Endothelial cell of umbilical vein (primary cell): ENCODE measurements at regions not wholly inside any gene's neighbourhood (a gene's known extent, or its start where the extent isn't known, plus 50 kb on each side); places are given as distances from the start of the nearest gene placed in this dataset.

Source experiments
- BruUV-seq: library from RNA; stranded (reverse); fragments of 400-500 nt; replicated peaks from 2 replicates; lab custom pipeline; 2021; lab: Mats Ljungman, UMichigan
- CTCF ChIA-PET: fragments of 300-600, 350-600 bp; sonication (Branson Sonifier 250); formaldehyde crosslinking; loops from one replicate; lab custom pipeline; 2021; ENCODE audit warnings: antibody characterized with exemption, inconsistent platforms; lab: Charles Lee
- POLR2A ChIA-PET: fragments of 300-600, 350-600 bp; sonication (Branson Sonifier 250); formaldehyde crosslinking; loops from one replicate; lab custom pipeline; 2021; ENCODE audit warnings: antibody characterized with exemption, inconsistent platforms; lab: Charles Lee
- DNase-seq: peaks from one replicate; pipeline ENCODE4 v3.0.0-alpha.2; 2011; ENCODE audit warnings: low read depth, low spot score
- FAIRE-seq: peaks from 2 replicates; lab custom pipeline; 2011; peaks lifted over from hg19 to GRCh38; lab: Jason Lieb, UNC
- H2AFZ ChIP-seq: 2 replicates; pipeline ENCODE4 v1.6.0; 2012; ENCODE audit warnings: low read depth, low read length, control low read depth, inconsistent platforms
- H3K27ac ChIP-seq: 2 replicates; pipeline ENCODE4 v1.5.1; 2011; ENCODE audit warnings: low read depth, mild to moderate bottlenecking, control low read depth, low read length, moderate library complexity; ENCODE audit not compliant: insufficient read depth
- H3K27me3 ChIP-seq, 2 experiments: 2 replicates each; pipeline versions ENCODE4 v1.6.0 to v1.6.1; 2011; ENCODE audit warnings: low read length in 2 of 2, mixed read lengths in 1 of 2; ENCODE audit not compliant: control insufficient read depth in 2 of 2, insufficient read depth in 2 of 2
- H3K36me3 ChIP-seq, 2 experiments: 2 replicates in 1 of 2; 3 replicates in 1 of 2; pipeline ENCODE4 v1.5.1; 2011; ENCODE audit warnings: low read length in 2 of 2, mild to moderate bottlenecking in 1 of 2, moderate library complexity in 1 of 2; ENCODE audit not compliant: control insufficient read depth in 2 of 2, insufficient read depth in 2 of 2; ENCODE audit errors: extremely low read depth in 1 of 2
- H3K4me1 ChIP-seq: 3 replicates; pipeline ENCODE4 v1.5.1; 2011; ENCODE audit warnings: mild to moderate bottlenecking, low read length; ENCODE audit not compliant: control insufficient read depth, insufficient read depth; ENCODE audit errors: extremely low read depth
- H3K4me2 ChIP-seq: 2 replicates; pipeline ENCODE4 v1.6.1; 2011; ENCODE audit warnings: low read length, control low read depth, mixed read lengths; ENCODE audit not compliant: insufficient read depth
- H3K4me3 ChIP-seq, 3 experiments: fragments of 200-600 bp in 1 of 3; sonication (generic), shearing (Covaris generic) in 1 of 3; replicated peaks in 1 of 3; 2 replicates each; pipeline ENCODE4 v1.5.1; 2011 to 2016; ENCODE audit warnings: control low read depth in 3 of 3, low read length in 3 of 3, mild to moderate bottlenecking in 2 of 3, inconsistent platforms in 1 of 3, low read depth in 1 of 3, moderate library complexity in 1 of 3; ENCODE audit not compliant: insufficient read depth in 1 of 3
- H3K79me2 ChIP-seq: 2 replicates; pipeline ENCODE4 v1.6.0; 2012; ENCODE audit warnings: low read length, inconsistent platforms; ENCODE audit not compliant: control insufficient read depth, insufficient read depth
- H3K9ac ChIP-seq: replicated peaks from 2 replicates; pipeline ENCODE3; 2011; ENCODE audit warnings: low read length, control low read depth; ENCODE audit not compliant: insufficient read depth; ENCODE audit errors: extremely low read depth
- H3K9me1 ChIP-seq: replicated peaks from 3 replicates; pipeline ENCODE4 v1.6.0; 2011; ENCODE audit warnings: mild to moderate bottlenecking, low read length; ENCODE audit not compliant: control insufficient read depth, insufficient read depth; ENCODE audit errors: extremely low read depth
- H3K9me3 ChIP-seq: replicated peaks from 2 replicates; pipeline ENCODE4 v1.5.1; 2012; ENCODE audit warnings: low read length, inconsistent platforms; ENCODE audit not compliant: control insufficient read depth, insufficient read depth
- H4K20me1 ChIP-seq: replicated peaks from 2 replicates; pipeline ENCODE3; 2011; ENCODE audit warnings: mild to moderate bottlenecking, low read length; ENCODE audit not compliant: control insufficient read depth, insufficient read depth; ENCODE audit errors: extremely low read depth
- EZH2 ChIP-seq: IDR thresholded peaks from 2 replicates; pipeline ENCODE4 v1.6.1; 2012; ENCODE audit warnings: borderline replicate concordance, low read depth, mild to moderate bottlenecking, moderate library complexity, low read length, inconsistent platforms; ENCODE audit not compliant: severe bottlenecking
- FOS ChIP-seq: IDR thresholded peaks from 2 replicates; pipeline ENCODE4 v1.6.1; 2011; ENCODE audit warnings: mild to moderate bottlenecking, low read length, moderate library complexity, borderline replicate concordance; ENCODE audit not compliant: insufficient read depth
- JUN ChIP-seq: IDR thresholded peaks from 2 replicates; pipeline ENCODE4 v1.6.1; 2011; ENCODE audit warnings: borderline replicate concordance, low read depth; ENCODE audit not compliant: insufficient read length, insufficient read depth
- MYC ChIP-seq: IDR thresholded peaks from one replicate; pipeline ENCODE4 v1.6.1; 2011; ENCODE audit warnings: mild to moderate bottlenecking, low read depth, low read length
- POLR2AphosphoS5 ChIP-seq: IDR thresholded peaks from 2 replicates; pipeline ENCODE4 v1.6.1; 2012; ENCODE audit warnings: low read depth, mild to moderate bottlenecking, control low read depth, low read length, moderate library complexity; ENCODE audit not compliant: insufficient read depth
- dilution Hi-C: fragments of 300-500 bp; cut with MboI; formaldehyde crosslinking; loops from one replicate; pipeline ENCODE4 v1.15.0; 2019; ENCODE audit warnings: low sequenced_read_pairs; ENCODE audit not compliant: extremely low pct_ligation_motif_present
- intact Hi-C: fragments of 100-400 bp; cut with micrococcal nuclease; formaldehyde crosslinking; loops from one replicate; pipeline ENCODE4 v1.10.0; 2022
- TF ChIP-seq, protein P1 (sequence below), 2 donors: IDR thresholded peaks; 1 replicate in 1 of 2; 2 replicates in 1 of 2; pipeline ENCODE4 v1.5.1; 2011; ENCODE audit warnings: low read length in 2 of 2, mild to moderate bottlenecking in 2 of 2, moderate library complexity in 2 of 2, control low read depth in 1 of 2, inconsistent platforms in 1 of 2, low read depth in 1 of 2; ENCODE audit not compliant: insufficient read depth in 1 of 2; ENCODE audit errors: extremely low read depth in 1 of 2
- TF ChIP-seq, protein P2 (sequence below): IDR thresholded peaks from 2 replicates; pipeline ENCODE4 v1.6.1; 2011; ENCODE audit not compliant: insufficient read depth, insufficient read length

- no peak for DNase-seq
- intact Hi-C loops (no loop called here), dilution Hi-C loops (no loop called here)
- Histone ChIP-seq H3K36me3 (no peaks in the 10 kb centered on the region), H3K79me2 (no peaks in the 10 kb centered on the region), H4K20me1 (no peaks in the 10 kb centered on the region), H3K27me3 (no peaks in the 10 kb centered on the region), H3K9me1 (no peaks in the 10 kb centered on the region), H3K27ac (no peak overlapping the region), H3K9ac (no peak overlapping the region), H2AFZ (no peak overlapping the region), H3K4me2 (no peak overlapping the region), H3K4me3 (no peak overlapping the region), H3K9me3 (no peaks in the 10 kb centered on the region), H3K4me1 (no peaks in the 10 kb centered on the region)
- FAIRE-seq = no peak
- TF ChIP-seq POLR2AphosphoS5 = no peak
- TF ChIP-seq JUN = no peak
- no peak for TF ChIP-seq FOS
- no peak for TF ChIP-seq EZH2
- TF ChIP-seq, protein P1, sequence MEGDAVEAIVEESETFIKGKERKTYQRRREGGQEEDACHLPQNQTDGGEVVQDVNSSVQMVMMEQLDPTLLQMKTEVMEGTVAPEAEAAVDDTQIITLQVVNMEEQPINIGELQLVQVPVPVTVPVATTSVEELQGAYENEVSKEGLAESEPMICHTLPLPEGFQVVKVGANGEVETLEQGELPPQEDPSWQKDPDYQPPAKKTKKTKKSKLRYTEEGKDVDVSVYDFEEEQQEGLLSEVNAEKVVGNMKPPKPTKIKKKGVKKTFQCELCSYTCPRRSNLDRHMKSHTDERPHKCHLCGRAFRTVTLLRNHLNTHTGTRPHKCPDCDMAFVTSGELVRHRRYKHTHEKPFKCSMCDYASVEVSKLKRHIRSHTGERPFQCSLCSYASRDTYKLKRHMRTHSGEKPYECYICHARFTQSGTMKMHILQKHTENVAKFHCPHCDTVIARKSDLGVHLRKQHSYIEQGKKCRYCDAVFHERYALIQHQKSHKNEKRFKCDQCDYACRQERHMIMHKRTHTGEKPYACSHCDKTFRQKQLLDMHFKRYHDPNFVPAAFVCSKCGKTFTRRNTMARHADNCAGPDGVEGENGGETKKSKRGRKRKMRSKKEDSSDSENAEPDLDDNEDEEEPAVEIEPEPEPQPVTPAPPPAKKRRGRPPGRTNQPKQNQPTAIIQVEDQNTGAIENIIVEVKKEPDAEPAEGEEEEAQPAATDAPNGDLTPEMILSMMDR (IDR thresholded peaks at IDR 0.05; ENCODE audit: extremely low read depth in 1 of 2, insufficient read depth in 1 of 2, low read depth in 1 of 2, low read length in 2 of 2) = no peak
- no peak for TF ChIP-seq MYC
- TF ChIP-seq, protein P2, sequence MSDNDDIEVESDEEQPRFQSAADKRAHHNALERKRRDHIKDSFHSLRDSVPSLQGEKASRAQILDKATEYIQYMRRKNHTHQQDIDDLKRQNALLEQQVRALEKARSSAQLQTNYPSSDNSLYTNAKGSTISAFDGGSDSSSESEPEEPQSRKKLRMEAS = no peak
- ChIA-PET CTCF (no interaction called here), POLR2A (no interaction called here)
- no TSS peak for BruUV-seq
Measured at GRCh38 chr9:107079589-107079988, 203.5 kb upstream of the RAD23B start.
